GM08714 (cell line): ENCODE measurements at regions not wholly inside any gene's neighbourhood (a gene's known extent, or its start where the extent isn't known, plus 50 kb on each side); places are given as distances from the start of the nearest gene placed in this dataset.

ENCODE experiments used
- H3K4me3 ChIP-seq: fragments of 200-500 bp; sonication (Bioruptor generic); 2 replicates; pipeline ENCODE4 v1.5.1; 2014; ENCODE audit warnings: mild to moderate bottlenecking, low read length, inconsistent platforms
- ZNF274 ChIP-seq: IDR thresholded peaks from 2 replicates; pipeline ENCODE4 v1.6.1; 2012; ENCODE audit warnings: mild to moderate bottlenecking, low read depth, low read length

DNA sequence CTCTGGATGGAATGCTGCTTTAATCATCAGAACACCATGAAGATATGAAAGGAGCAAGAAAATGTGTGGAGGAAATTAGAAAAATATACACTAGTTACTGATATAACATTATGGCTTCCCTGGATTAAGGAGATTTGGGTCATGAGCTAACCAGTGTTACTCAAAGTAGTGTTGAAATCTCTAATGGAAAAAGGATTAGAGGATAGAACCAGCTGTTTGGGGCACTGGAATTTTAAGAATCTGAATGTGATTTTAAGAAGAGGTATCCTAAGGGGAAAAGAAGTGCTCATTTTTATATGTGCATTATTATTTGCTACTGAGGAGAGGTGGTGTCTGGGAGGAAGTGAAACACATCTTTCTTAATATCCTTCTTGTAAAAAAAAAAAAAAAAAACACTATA is 164.1 kb upstream of the PPARGC1A start:
- TF ChIP-seq ZNF274 = no peak
- H3K4me3 ChIP-seq = no peak overlapping the region

DNA sequence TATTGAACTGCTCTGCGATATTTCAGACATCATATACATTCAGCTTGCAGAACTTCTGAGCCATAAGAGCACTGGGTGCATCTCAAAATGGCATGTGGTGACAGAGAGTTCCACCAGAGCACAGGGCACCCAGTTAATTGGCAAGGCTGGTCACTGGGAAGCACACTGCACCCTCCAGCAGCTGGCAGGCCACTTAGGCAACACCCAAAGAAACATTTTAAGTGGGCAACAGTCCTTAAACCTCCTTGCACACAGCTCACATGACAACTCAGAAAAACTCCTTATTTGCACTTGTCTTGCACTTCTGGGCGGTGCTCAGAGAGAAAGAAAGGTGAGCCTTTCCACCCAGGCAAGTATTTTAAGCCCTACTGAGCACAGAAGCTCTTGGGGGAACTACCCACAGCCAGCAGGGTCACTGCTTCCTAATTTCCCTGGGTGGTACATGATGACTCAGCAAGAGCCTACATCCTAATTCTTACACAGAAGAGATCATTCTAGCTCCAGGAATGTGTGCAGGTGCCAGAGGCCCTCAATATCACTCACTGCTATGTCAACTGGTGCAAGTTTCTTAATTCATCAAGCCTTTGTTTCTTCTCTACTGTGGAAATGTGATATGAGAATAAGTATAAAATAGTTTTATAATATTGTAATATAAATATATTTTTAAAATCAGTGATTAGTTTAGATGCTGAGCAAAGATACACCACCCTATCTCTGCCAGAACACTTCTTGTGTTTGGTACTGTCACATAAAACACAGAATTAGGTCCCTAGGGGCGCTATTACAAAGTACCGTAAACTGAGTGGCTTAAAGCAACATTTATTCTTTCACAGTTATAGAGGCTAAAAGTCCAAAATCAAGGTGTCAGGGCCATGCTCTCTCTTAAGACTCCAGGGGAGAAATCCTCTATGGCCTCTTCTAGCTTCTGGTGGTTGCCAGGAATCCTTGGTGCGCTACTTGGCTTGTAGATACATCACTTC is 155.1 kb upstream of the PPARGC1A start:
- H3K4me3 ChIP-seq = no peak overlapping the region
- TF ChIP-seq ZNF274 = no peak

DNA sequence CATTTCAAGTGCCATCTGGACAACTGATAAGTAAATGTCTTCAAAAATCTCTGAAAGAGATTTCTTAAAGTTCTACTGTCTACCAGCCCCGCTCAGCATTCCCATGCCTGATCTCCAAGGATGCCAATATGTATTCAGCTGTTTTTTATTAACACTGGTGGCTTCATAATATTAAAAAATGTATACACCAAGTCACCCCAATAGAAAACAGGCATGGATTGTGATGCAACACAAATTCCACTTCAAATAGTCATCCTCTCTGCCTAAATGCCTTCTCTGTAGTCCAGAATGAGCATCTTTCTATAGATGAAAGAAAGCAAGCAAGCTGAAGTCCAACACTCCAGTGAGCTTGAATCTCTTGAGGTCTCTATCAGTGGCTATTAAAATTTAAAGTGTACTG is 152.2 kb upstream of the PPARGC1A start:
- H3K4me3 ChIP-seq = no peak overlapping the region
- TF ChIP-seq ZNF274 = no peak

DNA sequence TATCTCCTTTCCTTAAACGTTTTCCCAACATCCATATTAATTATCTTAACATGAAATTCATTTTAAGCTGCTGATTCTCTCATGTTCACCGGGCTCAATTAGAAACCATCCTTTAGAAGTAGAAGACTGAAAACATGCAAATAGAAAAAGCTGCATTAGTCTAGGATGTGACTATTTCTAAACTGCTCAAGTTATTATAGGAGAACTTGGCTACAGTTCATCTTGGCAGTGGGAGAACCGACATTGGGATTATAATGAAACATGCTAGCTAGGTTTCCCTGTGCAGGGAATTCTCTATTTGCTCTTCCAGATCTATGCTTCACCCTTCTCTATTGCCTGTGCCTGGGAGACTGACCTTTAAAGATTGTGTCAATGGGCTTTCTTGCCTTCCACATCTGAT is 151.0 kb upstream of the PPARGC1A start:
- no peak for TF ChIP-seq ZNF274
- H3K4me3 ChIP-seq = no peak overlapping the region

DNA sequence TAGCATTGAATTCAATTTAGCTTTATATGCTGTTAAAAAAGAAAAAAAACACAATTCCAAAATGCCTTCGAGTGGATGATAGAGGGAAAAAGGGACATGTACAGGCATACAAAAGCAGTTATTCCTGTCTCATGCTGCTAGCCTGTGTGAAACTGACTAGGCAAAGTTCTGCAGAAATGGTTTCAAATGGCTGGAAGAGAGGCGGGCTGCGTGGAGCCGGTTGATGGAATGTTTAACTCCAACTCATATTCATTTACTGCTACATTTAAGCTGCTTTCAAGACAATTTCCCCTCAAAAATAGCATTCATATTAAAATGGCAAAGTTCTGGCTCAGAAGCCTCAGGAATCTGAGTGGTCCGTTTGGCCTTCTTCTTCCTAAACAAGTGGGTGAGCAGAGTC is 143.8 kb upstream of the PPARGC1A start:
- no peak overlapping the region for H3K4me3 ChIP-seq
- no peak for TF ChIP-seq ZNF274

GRCh38 chr4:24032371-24032989 is 142.6 kb upstream of the PPARGC1A start:
- TF ChIP-seq ZNF274 = no peak
- no peak overlapping the region for H3K4me3 ChIP-seq

DNA sequence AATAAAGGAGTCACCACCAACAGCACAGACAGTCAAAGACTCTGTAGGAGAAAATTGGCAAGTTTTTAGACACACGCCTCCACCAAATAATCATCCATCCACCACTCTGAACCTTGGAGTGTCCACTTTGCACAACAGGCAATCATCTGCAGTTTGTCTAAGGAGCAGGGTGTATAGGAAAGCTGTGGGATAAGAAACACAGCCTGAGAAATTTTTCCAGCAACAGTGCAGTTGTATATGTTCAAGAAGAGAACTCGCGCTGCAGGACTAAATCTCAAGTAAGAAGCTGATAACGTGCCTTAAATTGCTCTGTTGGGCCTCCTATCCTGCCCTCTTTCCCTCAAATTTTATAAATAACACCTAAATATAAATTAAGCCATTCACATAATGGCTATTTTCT is 136.7 kb upstream of the PPARGC1A start:
- TF ChIP-seq ZNF274 = no peak
- H3K4me3 ChIP-seq = no peak overlapping the region

GRCh38 chr4:24024605-24025004 is 134.8 kb upstream of the PPARGC1A start:
- TF ChIP-seq ZNF274 = no peak

DNA sequence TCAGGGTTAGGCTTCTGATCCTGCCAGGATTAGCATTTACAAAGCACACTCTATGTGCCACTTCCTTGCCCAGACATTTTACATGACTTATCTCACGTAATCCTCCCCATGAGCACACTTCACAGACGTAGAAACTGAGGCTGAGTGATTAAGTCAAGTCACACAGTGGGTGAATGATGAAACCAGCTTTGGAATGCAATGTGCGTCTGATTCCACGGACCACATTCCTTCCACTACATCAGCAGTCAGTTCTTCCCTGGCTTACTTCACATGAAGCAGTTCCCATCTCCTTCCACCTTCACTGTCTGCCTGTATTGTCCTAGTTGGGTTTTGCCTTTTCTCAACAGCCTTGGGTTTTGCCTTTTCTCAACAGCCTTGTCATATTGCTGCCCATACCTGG is 134.3 kb upstream of the PPARGC1A start:
- no peak overlapping the region for H3K4me3 ChIP-seq
- TF ChIP-seq ZNF274 = no peak

More at GRCh38 chr4:24024605-24025004, 134.8 kb upstream of the PPARGC1A start:
- H3K4me3 ChIP-seq = no peak overlapping the region

DNA sequence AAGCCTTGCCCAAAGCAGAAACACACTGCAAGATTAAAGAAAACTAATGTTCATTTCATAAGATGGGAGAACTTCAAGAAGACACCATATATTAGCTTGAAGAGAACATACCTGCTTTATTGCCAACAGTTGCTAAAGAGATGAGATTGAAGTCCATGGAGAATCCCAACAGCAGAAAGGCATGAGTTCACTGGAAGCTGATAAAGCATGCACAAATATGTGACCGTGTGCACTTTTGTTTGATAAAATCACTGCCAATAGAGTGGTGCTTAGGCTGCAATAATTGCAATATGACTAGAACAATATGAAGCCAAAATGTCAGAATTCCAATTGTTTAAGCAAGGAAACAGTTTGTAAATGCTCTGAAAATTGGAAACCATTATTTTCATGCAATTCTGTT is 125.9 kb upstream of the PPARGC1A start:
- H3K4me3 ChIP-seq = no peak overlapping the region
- no peak for TF ChIP-seq ZNF274

GRCh38 chr4:24013668-24014422 is 124.0 kb upstream of the PPARGC1A start:
- TF ChIP-seq ZNF274 = no peak
- no peak overlapping the region for H3K4me3 ChIP-seq

DNA sequence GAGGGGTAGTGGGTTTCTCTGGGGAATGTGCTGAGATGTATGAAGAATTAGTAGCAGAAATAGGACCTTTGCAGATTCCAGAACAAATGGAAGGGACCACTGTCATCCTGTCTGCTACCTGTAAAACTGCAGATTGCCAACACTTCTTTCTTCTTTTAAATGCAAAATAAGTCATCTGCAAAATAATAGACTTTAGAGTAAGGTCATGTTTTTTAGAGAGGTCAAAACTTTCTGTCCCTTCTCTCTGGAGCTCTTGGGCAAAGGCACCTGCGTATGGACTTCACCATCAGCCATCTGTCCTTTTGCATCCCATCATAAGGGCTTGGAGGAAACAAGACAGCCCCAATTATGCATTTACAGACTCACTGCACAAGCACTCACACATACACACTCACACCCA is 121.1 kb upstream of the PPARGC1A start:
- no peak overlapping the region for H3K4me3 ChIP-seq
- TF ChIP-seq ZNF274 = no peak

- TF ChIP-seq ZNF274 = no peak
- no peak overlapping the region for H3K4me3 ChIP-seq
Observed at GRCh38 chr4:24010573-24010972, 120.7 kb upstream of the PPARGC1A start.

GRCh38 chr4:24007860-24008261 is 118.0 kb upstream of the PPARGC1A start:
- TF ChIP-seq ZNF274 = no peak
- H3K4me3 ChIP-seq = no peak overlapping the region
